ENCODE measurements at regions not wholly inside any gene's neighbourhood (a gene's known extent, or its start where the extent isn't known, plus 50 kb on each side); places are given as distances from the start of the nearest gene placed in this dataset.

- no peak overlapping the region for H3K27ac ChIP-seq
- intact Hi-C loops (cut with DNase I): no loop called here
- DNase-seq: no peak
- no peak overlapping the region for H3K4me3 ChIP-seq
- no peaks in the 10 kb centered on the region for H3K4me1 ChIP-seq
- no peaks in the 10 kb centered on the region for H3K36me3 ChIP-seq
- ATAC-seq: no peak
- TF ChIP-seq, protein P1, sequence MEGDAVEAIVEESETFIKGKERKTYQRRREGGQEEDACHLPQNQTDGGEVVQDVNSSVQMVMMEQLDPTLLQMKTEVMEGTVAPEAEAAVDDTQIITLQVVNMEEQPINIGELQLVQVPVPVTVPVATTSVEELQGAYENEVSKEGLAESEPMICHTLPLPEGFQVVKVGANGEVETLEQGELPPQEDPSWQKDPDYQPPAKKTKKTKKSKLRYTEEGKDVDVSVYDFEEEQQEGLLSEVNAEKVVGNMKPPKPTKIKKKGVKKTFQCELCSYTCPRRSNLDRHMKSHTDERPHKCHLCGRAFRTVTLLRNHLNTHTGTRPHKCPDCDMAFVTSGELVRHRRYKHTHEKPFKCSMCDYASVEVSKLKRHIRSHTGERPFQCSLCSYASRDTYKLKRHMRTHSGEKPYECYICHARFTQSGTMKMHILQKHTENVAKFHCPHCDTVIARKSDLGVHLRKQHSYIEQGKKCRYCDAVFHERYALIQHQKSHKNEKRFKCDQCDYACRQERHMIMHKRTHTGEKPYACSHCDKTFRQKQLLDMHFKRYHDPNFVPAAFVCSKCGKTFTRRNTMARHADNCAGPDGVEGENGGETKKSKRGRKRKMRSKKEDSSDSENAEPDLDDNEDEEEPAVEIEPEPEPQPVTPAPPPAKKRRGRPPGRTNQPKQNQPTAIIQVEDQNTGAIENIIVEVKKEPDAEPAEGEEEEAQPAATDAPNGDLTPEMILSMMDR (IDR thresholded peaks at IDR 0.05): no peak
- no peaks in the 10 kb centered on the region for H3K27me3 ChIP-seq (ENCODE audit: low read depth)
- H3K9me3 ChIP-seq: no peaks in the 10 kb centered on the region
Observed at GRCh38 chr18:73099759-73100158, 232.0 kb upstream of the NETO1 start.

DNA sequence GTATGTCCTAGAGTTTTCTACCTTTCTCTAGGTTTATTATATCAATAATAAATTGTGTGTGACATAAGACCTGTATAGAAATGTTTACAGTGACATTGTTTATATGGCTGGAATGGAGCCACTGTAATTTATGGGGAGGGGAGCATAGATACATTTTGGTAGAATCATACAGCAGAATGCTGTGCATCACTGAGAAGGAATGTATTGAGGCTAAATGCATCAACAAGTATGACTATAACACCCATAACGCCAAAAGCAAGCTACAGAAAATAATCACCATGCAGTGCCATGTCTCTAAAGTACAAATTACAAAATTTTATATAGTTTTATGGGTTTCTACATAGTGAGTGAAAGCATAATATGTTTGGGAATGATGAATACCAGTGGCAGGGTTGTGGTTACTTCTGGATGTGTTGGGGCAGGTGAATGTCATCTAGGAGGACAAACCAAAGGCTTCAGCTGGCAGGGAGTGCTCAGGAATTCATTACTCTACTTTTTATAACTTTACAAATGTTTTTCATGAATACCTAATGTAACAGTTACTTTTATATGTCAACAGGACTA is 226.0 kb upstream of the NETO1 start:
- ATAC-seq: no peak
- TF ChIP-seq, protein P1 (IDR thresholded peaks at IDR 0.05): no peak
- no peaks in the 10 kb centered on the region for H3K4me1 ChIP-seq

DNA sequence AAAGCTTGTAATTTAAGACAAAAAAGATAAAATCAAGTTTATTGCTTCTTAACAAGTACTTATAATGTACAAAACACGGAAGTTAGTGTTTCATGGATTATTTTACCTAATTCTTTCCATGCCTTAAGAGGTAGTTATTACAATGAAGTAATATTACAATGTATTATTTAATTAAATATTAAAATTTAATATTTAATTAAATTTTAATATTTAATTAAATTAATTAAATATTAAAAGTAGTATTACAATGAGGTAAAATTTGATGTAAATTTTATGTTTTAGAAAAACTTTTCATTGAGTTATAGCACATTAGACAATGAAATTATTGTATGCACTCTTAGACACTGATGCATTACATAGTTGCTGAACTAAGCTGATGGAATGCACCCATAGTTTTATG is 220.7 kb upstream of the NETO1 start:
- Histone ChIP-seq H3K27me3 (ENCODE audit: low read depth) (no peaks in the 10 kb centered on the region), H3K9me3 (peaks cover 3% of the 10 kb centered on the region), H3K36me3 (no peaks in the 10 kb centered on the region), H3K4me3 (no peak overlapping the region), H3K4me1 (no peaks in the 10 kb centered on the region), H3K27ac (no peak overlapping the region)
- intact Hi-C loops (cut with DNase I): no loop called here
- ATAC-seq (no peak), DNase-seq (no peak)
- TF ChIP-seq, protein P1 (IDR thresholded peaks at IDR 0.05): no peak

More for the DNA sequence above, 226.0 kb upstream of the NETO1 start:
- Histone ChIP-seq H3K4me3 (no peak overlapping the region), H3K36me3 (no peaks in the 10 kb centered on the region), H3K27ac (no peak overlapping the region), H3K27me3 (ENCODE audit: low read depth) (no peaks in the 10 kb centered on the region), H3K9me3 (peaks cover 3% of the 10 kb centered on the region)
- DNase-seq: no peak
- intact Hi-C loops (cut with DNase I): no loop called here

GRCh38 chr18:73087282-73087977 is 219.6 kb upstream of the NETO1 start:
- H3K4me1 ChIP-seq: no peaks in the 10 kb centered on the region
- peaks cover 3% of the 10 kb centered on the region for H3K9me3 ChIP-seq
- no peaks in the 10 kb centered on the region for H3K36me3 ChIP-seq
- no peak overlapping the region for H3K27ac ChIP-seq
- TF ChIP-seq, protein P1 (IDR thresholded peaks at IDR 0.05): no peak
- intact Hi-C loops (cut with DNase I): no loop called here
- DNase-seq (no peak), ATAC-seq (no peak)
- H3K4me3 ChIP-seq: no peak overlapping the region
- H3K27me3 ChIP-seq (ENCODE audit: low read depth): no peaks in the 10 kb centered on the region

- ATAC-seq (no peak), DNase-seq (no peak)
- Histone ChIP-seq H3K4me3 (no peak overlapping the region), H3K36me3 (no peaks in the 10 kb centered on the region), H3K27me3 (ENCODE audit: low read depth) (no peaks in the 10 kb centered on the region), H3K4me1 (no peaks in the 10 kb centered on the region), H3K27ac (no peak overlapping the region), H3K9me3 (no peaks in the 10 kb centered on the region)
- intact Hi-C loops (cut with DNase I): no loop called here
- TF ChIP-seq, protein P1 (IDR thresholded peaks at IDR 0.05): no peak
Observed at GRCh38 chr18:73079920-73080319, 212.1 kb upstream of the NETO1 start.
